ENCODE measurements at regions not wholly inside any gene's neighbourhood (a gene's known extent, or its start where the extent isn't known, plus 50 kb on each side); places are given as distances from the start of the nearest gene placed in this dataset.

- TF ChIP-seq, protein P1, sequence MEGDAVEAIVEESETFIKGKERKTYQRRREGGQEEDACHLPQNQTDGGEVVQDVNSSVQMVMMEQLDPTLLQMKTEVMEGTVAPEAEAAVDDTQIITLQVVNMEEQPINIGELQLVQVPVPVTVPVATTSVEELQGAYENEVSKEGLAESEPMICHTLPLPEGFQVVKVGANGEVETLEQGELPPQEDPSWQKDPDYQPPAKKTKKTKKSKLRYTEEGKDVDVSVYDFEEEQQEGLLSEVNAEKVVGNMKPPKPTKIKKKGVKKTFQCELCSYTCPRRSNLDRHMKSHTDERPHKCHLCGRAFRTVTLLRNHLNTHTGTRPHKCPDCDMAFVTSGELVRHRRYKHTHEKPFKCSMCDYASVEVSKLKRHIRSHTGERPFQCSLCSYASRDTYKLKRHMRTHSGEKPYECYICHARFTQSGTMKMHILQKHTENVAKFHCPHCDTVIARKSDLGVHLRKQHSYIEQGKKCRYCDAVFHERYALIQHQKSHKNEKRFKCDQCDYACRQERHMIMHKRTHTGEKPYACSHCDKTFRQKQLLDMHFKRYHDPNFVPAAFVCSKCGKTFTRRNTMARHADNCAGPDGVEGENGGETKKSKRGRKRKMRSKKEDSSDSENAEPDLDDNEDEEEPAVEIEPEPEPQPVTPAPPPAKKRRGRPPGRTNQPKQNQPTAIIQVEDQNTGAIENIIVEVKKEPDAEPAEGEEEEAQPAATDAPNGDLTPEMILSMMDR (IDR thresholded peaks at IDR 0.05; ENCODE audit: insufficient read depth, low read depth, low read length): no peak
- no peak for DNase-seq (ENCODE audit: low read depth)
- H3K4me3 ChIP-seq (ENCODE audit: low read depth, low read length): no peak overlapping the region
Observed at GRCh38 chr2:145060876-145061275, 541.0 kb upstream of the ZEB2 start.

DNA sequence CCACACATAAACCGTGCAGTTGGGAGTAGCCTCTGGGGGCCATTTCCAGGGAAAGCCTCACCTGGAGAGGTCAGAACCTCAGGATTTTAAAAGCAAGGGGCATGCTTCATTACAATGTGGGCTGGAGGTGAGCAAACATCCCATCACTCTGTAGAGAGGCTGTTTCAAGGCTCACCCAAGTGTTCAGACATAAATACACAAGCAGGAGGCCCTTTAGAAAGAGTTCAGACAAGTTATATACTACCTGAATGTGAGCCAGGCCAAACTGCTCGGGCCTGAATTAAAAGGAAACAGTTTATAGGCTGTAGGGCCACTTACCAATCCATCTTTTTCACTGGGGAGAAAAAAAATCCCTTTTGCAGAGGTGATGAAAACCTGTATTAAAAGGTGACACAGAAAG, 540.0 kb upstream of the ZEB2 start:
- no peak for DNase-seq (ENCODE audit: low read depth)
- TF ChIP-seq, protein P1 (IDR thresholded peaks at IDR 0.05; ENCODE audit: insufficient read depth, low read depth, low read length): no peak
- no peak overlapping the region for H3K4me3 ChIP-seq (ENCODE audit: low read depth, low read length)

DNA sequence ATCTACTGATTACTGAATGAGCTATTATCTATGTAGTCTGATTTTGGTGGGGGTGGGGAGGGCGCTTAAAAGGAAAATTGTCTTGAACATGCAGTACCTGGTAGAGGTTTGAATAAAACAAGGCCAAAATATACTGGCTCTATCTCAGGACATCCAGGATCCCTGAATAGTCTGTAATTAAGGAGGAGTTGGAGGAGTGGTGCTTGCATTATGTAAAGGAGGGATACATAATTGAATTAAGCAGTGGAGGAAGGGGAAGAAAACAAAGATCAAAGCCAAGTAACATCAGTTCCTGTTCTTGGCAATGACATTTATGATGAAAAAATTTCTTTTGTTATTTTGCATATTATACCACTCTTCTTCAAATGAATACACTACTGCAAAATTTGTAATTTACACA, 539.4 kb upstream of the ZEB2 start:
- no peak for DNase-seq (ENCODE audit: low read depth)
- no peak overlapping the region for H3K4me3 ChIP-seq (ENCODE audit: low read depth, low read length)
- TF ChIP-seq, protein P1 (IDR thresholded peaks at IDR 0.05; ENCODE audit: insufficient read depth, low read depth, low read length): no peak

GRCh38 chr2:145058457-145058856, 538.5 kb upstream of the ZEB2 start:
- no peak for DNase-seq (ENCODE audit: low read depth)
- H3K4me3 ChIP-seq (ENCODE audit: low read depth, low read length): no peak overlapping the region
- TF ChIP-seq, protein P1 (IDR thresholded peaks at IDR 0.05; ENCODE audit: insufficient read depth, low read depth, low read length): no peak

DNA sequence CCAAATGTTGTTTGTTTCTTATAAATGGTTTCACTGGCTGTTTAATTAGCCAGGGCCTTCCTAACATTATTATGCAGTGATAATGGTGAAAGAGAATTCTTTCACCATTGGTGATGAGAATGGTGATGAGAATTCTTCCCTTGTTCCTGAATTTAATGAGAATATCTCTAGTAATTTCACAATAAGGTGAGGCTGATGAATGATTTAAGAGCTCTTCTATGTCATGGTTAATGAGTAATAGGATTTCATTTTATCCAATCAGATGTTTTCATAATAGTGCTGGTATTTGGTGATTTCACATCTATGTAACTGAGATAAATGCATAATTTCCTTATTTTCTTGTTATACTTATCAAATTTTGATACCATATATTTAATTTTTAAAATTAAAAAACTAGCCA, 535.7 kb upstream of the ZEB2 start:
- no peak for DNase-seq (ENCODE audit: low read depth)

GRCh38 chr2:145050134-145050533, 530.2 kb upstream of the ZEB2 start:
- no peak overlapping the region for H3K4me3 ChIP-seq (ENCODE audit: low read depth, low read length)
- DNase-seq (ENCODE audit: low read depth): no peak
- TF ChIP-seq, protein P1 (IDR thresholded peaks at IDR 0.05; ENCODE audit: insufficient read depth, low read depth, low read length): no peak

More for the DNA sequence above, 535.7 kb upstream of the ZEB2 start:
- H3K4me3 ChIP-seq (ENCODE audit: low read depth, low read length): no peak overlapping the region
- TF ChIP-seq, protein P1 (IDR thresholded peaks at IDR 0.05; ENCODE audit: insufficient read depth, low read depth, low read length): no peak

DNA sequence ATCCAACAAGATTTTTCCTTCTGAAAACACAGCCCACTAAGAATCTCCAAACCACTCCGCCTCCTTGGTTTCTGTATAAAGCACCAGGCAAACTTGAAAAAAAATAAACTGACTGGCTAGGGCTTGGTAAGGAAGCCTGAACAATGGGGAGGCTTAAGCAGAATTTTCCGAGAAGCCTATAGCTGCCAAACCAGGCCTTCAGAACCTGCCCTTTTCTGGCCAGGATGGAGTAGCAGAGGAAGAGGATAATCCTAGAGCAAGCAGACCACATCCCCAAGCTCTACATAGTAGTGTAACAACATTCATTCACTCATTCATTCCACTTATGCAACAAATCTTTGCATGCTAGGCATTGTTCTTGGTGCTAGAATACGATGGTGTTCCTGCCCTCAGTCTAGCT, 529.6 kb upstream of the ZEB2 start:
- DNase-seq (ENCODE audit: low read depth): no peak

More for the DNA sequence above, 529.6 kb upstream of the ZEB2 start:
- no peak overlapping the region for H3K4me3 ChIP-seq (ENCODE audit: low read depth, low read length)
- TF ChIP-seq, protein P1 (IDR thresholded peaks at IDR 0.05; ENCODE audit: insufficient read depth, low read depth, low read length): no peak
